Pancreas (tissue), 10 donors: ENCODE measurements at regions not wholly inside any gene's neighbourhood (a gene's known extent, or its start where the extent isn't known, plus 50 kb on each side); places are given as distances from the start of the nearest gene placed in this dataset.

Source experiments
- ATAC-seq, 4 donors: fragments of 200-7000 bp; cut with Tn5 transposase; one replicate each; pipeline versions ENCODE4 v1.8.0 to v1.9.1; 2020; ENCODE audit warnings: mild to moderate bottlenecking in 4 of 4, moderate library complexity in 4 of 4
- DNase-seq, 6 donors: peaks; one replicate each; pipeline ENCODE4 v3.0.0-alpha.2; 2020
- FAIRE-seq: peaks from 2 replicates; lab custom pipeline; 2012; peaks lifted over from hg19 to GRCh38; lab: Jason Lieb, UNC
- H3K27ac ChIP-seq, 4 donors: fragments of 200-600 bp; sonication (generic); 1 replicate in 3 of 4; 2 replicates in 1 of 4; pipeline versions ENCODE4 v1.5.0 to v1.8.0; 2020
- H3K27me3 ChIP-seq, 4 donors: fragments of 200-600 bp; one replicate each; pipeline ENCODE4 v1.8.0; 2021
- H3K36me3 ChIP-seq, 3 donors: fragments of 200-600 bp; sonication (generic) in 1 of 3; one replicate each; pipeline versions ENCODE4 v1.5.0 to v1.8.0; 2020 to 2021
- H3K4me1 ChIP-seq, 3 donors: fragments of 200-600 bp; one replicate each; pipeline ENCODE4 v1.8.0; 2021
- H3K4me3 ChIP-seq, 4 donors: fragments of 200-600 bp; sonication (generic) in 2 of 4; one replicate each; pipeline versions ENCODE4 v1.5.0 to v1.8.0; 2020 to 2021
- H3K9me3 ChIP-seq, 4 donors: fragments of 200-600 bp; one replicate each; pipeline ENCODE4 v1.8.0; 2021
- WGBS, 2 donors: extraction: QIAGEN DNeasy Blood & Tissue Kit; methylation state at CpG; one replicate each; pipeline ENCODE4 v1.1.7; 2013; 5-methylcytosine and 5-hydroxymethylcytosine counted together
- intact Hi-C, 3 donors: fragments of 100-400 bp; cut with DNase I; formaldehyde crosslinking; loops; one replicate each; pipeline versions ENCODE4 v1.11.1 to v1.14.2; 2022
- TF ChIP-seq, protein P1 (sequence below), 4 donors: fragments of 200-600 bp; sonication (generic) in 3 of 4; IDR thresholded peaks; one replicate each; pipeline versions ENCODE4 v1.5.0 to v1.8.0; 2021; ENCODE audit warnings: antibody characterized with exemption in 4 of 4
- donor health status: healthy with polysubstance abuse.
- donor health status: DM: no; HTN: no; CAD: no; lungs with moderate emphysema.
- donor health status: DM: no; HTN: no; CAD: no.
- donor health status: control.
- donor health status: control.
- donor health status: Bipolar disorder and iron deficiency.
- donor health status: DM: yes; HTN: yes; CAD: no.
- donor health status: DM: no; HTN: no; CAD: no.
- donor health status: DM: no; HTN: no; CAD: no.
- donor health status: DM: yes; HTN: yes; CAD: no.

DNA sequence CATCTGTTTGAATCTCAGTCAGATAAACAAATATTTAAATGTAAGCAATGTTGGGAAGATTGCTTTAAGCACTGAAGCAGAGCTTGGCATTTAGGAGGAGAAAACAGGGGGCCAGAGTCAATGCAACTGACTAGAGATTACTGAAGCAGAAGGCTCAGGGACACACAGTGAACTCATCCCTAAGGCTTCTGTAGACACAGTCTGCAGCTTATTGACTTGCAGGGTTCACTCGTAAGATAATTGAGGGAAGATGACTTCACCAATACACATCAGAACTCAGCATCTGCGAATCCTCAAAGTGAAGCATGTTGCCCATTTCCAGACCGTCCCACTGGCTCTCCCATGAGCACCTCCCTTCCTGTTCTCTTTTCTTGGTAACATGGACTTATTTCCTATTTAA lies 363.4 kb upstream of the PFKP start:
- no peaks in the 10 kb centered on the region for H3K9me3 ChIP-seq
- 46 to 51% methylated on average over 3 of the region's 3 CpGs for WGBS, 2 donors
- intact Hi-C loops: no loop called here

DNA sequence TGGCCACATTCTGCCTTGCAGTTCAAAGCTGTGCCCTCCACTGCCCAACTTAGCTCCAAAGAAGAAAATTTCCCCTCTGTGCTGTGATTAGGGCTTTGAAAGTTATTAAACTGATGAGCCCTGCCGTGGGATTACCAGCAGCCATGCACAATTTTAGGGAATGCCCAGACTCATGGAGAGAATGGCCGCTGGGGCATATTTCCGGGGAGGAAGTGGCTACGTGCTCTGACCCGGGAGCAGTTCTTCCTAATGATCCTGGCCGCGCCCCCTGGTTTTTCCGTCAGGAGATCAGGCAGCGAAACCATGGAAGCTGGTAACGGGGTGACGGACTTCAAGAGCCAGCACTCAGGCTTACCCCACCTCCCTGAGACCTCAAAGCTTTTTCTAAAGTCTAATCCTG lies 365.5 kb upstream of the PFKP start:
- WGBS, 2 donors: 74 to 88% methylated on average over 11 of the region's 11 CpGs

More for the DNA sequence above, 363.4 kb upstream of the PFKP start:
- no peak overlapping the region for H3K27ac ChIP-seq
- H3K4me3 ChIP-seq: no peak overlapping the region
- no peak for FAIRE-seq
- peaks cover 0 to 4% (median 0%) of the 10 kb centered on the region in 4 donors for H3K27me3 ChIP-seq
- H3K4me1 ChIP-seq: no peaks in the 10 kb centered on the region
- TF ChIP-seq, protein P1, sequence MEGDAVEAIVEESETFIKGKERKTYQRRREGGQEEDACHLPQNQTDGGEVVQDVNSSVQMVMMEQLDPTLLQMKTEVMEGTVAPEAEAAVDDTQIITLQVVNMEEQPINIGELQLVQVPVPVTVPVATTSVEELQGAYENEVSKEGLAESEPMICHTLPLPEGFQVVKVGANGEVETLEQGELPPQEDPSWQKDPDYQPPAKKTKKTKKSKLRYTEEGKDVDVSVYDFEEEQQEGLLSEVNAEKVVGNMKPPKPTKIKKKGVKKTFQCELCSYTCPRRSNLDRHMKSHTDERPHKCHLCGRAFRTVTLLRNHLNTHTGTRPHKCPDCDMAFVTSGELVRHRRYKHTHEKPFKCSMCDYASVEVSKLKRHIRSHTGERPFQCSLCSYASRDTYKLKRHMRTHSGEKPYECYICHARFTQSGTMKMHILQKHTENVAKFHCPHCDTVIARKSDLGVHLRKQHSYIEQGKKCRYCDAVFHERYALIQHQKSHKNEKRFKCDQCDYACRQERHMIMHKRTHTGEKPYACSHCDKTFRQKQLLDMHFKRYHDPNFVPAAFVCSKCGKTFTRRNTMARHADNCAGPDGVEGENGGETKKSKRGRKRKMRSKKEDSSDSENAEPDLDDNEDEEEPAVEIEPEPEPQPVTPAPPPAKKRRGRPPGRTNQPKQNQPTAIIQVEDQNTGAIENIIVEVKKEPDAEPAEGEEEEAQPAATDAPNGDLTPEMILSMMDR (IDR thresholded peaks at IDR 0.05): no peak
- DNase-seq: no peak
- no peaks in the 10 kb centered on the region for H3K36me3 ChIP-seq
- ATAC-seq: no peak

DNA sequence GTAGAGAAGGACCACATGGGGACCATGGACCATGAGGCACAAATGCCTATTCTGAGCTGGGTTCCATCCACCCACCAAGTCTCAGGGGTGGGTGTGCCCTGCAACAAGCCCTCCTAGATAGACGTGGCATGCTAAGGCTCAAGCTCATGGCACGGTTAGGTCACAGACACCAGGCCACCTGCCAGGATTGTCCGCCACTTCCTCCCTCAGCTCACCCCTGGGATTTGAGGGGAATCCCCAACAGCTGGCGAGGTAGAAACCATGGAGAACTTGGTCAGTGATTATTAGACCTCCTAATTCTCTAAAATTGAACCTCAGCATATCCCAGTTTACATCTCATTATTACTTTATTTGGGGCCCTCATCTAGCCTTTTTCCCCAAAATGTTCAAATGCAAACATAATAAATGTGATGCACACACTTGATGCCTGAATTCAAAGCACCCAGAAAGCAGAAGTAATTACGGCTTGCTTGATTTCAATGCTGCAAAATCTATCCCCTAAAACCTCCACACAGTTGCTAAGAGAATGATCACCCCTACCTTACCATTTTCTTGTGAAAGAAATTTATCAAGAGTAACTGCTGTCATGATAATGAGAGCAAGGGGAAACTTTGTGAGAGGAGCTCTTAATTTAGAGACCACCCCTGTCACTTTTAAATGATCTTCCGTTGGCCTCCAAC lies 366.6 kb upstream of the PFKP start:
- no peak for ATAC-seq
- no peaks in the 10 kb centered on the region for H3K36me3 ChIP-seq
- H3K4me1 ChIP-seq: no peaks in the 10 kb centered on the region
- intact Hi-C loops: no loop called here
- TF ChIP-seq, protein P1 (IDR thresholded peaks at IDR 0.05): no peak
- 56 to 65% methylated on average over 6 of the region's 6 CpGs for WGBS, 2 donors
- H3K27me3 ChIP-seq: peaks cover 0 to 4% (median 0%) of the 10 kb centered on the region in 4 donors
- no peak overlapping the region for H3K27ac ChIP-seq
- no peak for DNase-seq
- H3K9me3 ChIP-seq: no peaks in the 10 kb centered on the region
- FAIRE-seq: no peak
- no peak overlapping the region for H3K4me3 ChIP-seq

More for the DNA sequence above, 365.5 kb upstream of the PFKP start:
- Histone ChIP-seq H3K36me3 (no peaks in the 10 kb centered on the region), H3K27ac (no peak overlapping the region), H3K27me3 (peaks cover 0 to 4% (median 0%) of the 10 kb centered on the region in 4 donors), H3K4me3 (no peak overlapping the region), H3K9me3 (no peaks in the 10 kb centered on the region), H3K4me1 (no peaks in the 10 kb centered on the region)
- intact Hi-C loops: no loop called here
- ATAC-seq (no peak), DNase-seq (no peak), FAIRE-seq (no peak)
- TF ChIP-seq, protein P1 (IDR thresholded peaks at IDR 0.05): no peak

DNA sequence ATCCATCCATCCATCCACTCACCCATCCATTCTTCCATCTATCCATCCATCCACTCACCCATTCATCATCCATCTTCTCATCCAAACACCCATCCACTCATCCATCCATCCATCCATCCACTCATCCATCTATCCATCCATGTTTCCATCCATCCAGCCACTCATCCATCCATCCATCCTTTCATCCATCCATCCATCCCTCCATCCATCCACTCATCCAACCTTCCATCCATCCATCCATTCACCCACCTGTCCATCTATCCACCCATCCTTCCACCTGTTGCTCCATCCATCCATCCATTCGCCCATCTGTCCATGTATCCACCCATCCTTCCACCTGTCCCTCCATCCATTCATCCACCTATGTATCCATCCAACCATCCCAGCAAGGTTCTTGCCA lies 378.4 kb upstream of the PFKP start:
- no peaks in the 10 kb centered on the region for H3K4me1 ChIP-seq
- intact Hi-C loops: no loop called here

DNA sequence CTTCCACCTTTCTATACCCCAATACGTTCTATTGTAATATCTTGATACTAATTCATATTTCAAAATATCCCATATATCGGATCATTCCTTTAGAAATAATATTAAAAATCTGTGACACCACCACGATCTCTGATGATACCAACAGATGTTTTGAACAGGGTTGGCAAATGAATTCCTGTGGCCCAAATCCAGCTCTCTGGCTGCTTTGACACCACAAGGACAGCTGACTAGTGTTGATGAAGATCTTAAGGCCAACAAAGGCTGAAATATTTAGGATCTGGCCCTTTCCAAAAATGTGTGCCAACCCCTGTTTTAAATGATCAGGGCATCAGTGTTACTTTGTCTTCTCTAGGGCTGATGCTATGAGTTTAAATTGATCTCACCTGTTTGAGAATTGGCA lies 380.7 kb upstream of the PFKP start:
- intact Hi-C loops: no loop called here
- Histone ChIP-seq H3K9me3 (no peaks in the 10 kb centered on the region), H3K36me3 (no peaks in the 10 kb centered on the region), H3K4me1 (no peaks in the 10 kb centered on the region), H3K27me3 (no peaks in the 10 kb centered on the region), H3K27ac (no peak overlapping the region), H3K4me3 (no peak overlapping the region)
- no peak for ATAC-seq
- TF ChIP-seq, protein P1 (IDR thresholded peaks at IDR 0.05): no peak
- WGBS, 2 donors: 48 to 71% methylated on average over 3 of the region's 3 CpGs
- no peak for FAIRE-seq
- DNase-seq: no peak

More for the DNA sequence above, 378.4 kb upstream of the PFKP start:
- 13 to 15% methylated on average over 1 of the region's 1 CpG for WGBS, 2 donors
- Histone ChIP-seq H3K36me3 (no peaks in the 10 kb centered on the region), H3K27me3 (no peaks in the 10 kb centered on the region), H3K27ac (no peak overlapping the region), H3K4me3 (no peak overlapping the region), H3K9me3 (no peaks in the 10 kb centered on the region)
- TF ChIP-seq, protein P1 (IDR thresholded peaks at IDR 0.05): no peak
- no peak for DNase-seq
- FAIRE-seq: no peak
- no peak for ATAC-seq
